Heart right ventricle (tissue), 16 donors: ENCODE measurements at regions not wholly inside any gene's neighbourhood (a gene's known extent, or its start where the extent isn't known, plus 50 kb on each side); places are given as distances from the start of the nearest gene placed in this dataset.
"Not testable (repeated sequence)": the region's sequence is repeated elsewhere in the genome, so short reads cannot be mapped to it uniquely, and the experiment has no call there.

Source experiments
- ATAC-seq, 8 donors: fragments of 200-7000 bp; cut with Tn5 transposase; one replicate each; pipeline ENCODE4 v1.9.1; 2020; ENCODE audit warnings: mild to moderate bottlenecking in 8 of 8, moderate library complexity in 8 of 8, moderate number of reproducible peaks in 1 of 8
- DNase-seq, 2 donors: peaks; one replicate each; pipeline ENCODE4 v3.0.0-alpha.2; 2020
- H3K27ac ChIP-seq, 10 donors: fragments of 200-600 bp; sonication (generic) in 2 of 10; one replicate each; pipeline versions ENCODE4 v1.5.0 to v1.8.0; 2020 to 2022; ENCODE audit warnings: mild to moderate bottlenecking in 3 of 10
- H3K27me3 ChIP-seq, 7 donors: fragments of 200-600 bp; one replicate each; pipeline ENCODE4 v1.8.0; 2021 to 2022; ENCODE audit warnings: mild to moderate bottlenecking in 2 of 7
- H3K36me3 ChIP-seq, 9 donors: fragments of 200-600 bp; sonication (generic) in 1 of 9; one replicate each; pipeline versions ENCODE4 v1.5.0 to v1.8.0; 2020 to 2022; ENCODE audit warnings: mild to moderate bottlenecking in 2 of 9
- H3K4me1 ChIP-seq, 9 donors: fragments of 200-600 bp; sonication (generic) in 1 of 9; one replicate each; pipeline versions ENCODE4 v1.5.0 to v1.8.0; 2020 to 2022; ENCODE audit warnings: mild to moderate bottlenecking in 4 of 9
- H3K4me3 ChIP-seq, 10 donors: fragments of 200-600 bp; sonication (generic) in 2 of 10; one replicate each; pipeline versions ENCODE4 v1.5.0 to v1.8.0; 2020 to 2022; ENCODE audit warnings: mild to moderate bottlenecking in 7 of 10, moderate library complexity in 2 of 10
- H3K9me3 ChIP-seq, 11 donors: fragments of 200-600 bp in 10 of 11; sonication (generic) in 2 of 11; one replicate each; pipeline versions ENCODE4 v1.5.0 to v1.8.0; 2013 to 2022; ENCODE audit warnings: mild to moderate bottlenecking in 2 of 11, control low read depth in 1 of 11, moderate library complexity in 1 of 11
- CTCF ChIP-seq, 9 donors: fragments of 200-600 bp; sonication (generic) in 2 of 9; IDR thresholded peaks; one replicate each; pipeline versions ENCODE4 v1.5.0 to v1.8.0; 2021 to 2022; ENCODE audit warnings: antibody characterized with exemption in 9 of 9, mild to moderate bottlenecking in 5 of 9, moderate library complexity in 1 of 9
- WGBS, 2 donors: extraction: QIAGEN DNeasy Blood & Tissue Kit; methylation state at CpG; one replicate each; pipeline ENCODE4 v1.1.7; 2013; ENCODE audit warnings: inconsistent platforms in 1 of 2; 5-methylcytosine and 5-hydroxymethylcytosine counted together
- intact Hi-C, 10 donors: fragments of 100-400 bp; cut with DNase I; formaldehyde crosslinking; loops; one replicate each; pipeline versions ENCODE4 v1.11.1 to v1.14.2; 2022
- donor health status: Arrhythmogenic right ventricular cardiomyopathy.
- donor health status: ischemic (EF 13 %, LVEDD 7.1; RV severe dilation, severe dysfunction).
- donor health status: healthy with polysubstance abuse.
- donor health status: DM: no; HTN: yes; CAD: no.
- donor health status: DM: no; HTN: no; CAD: no.
- donor health status: ischemic (EF 25% LVEDD 6.9; RV normal size, moderate dysfunction).
- donor health status: ischemic (EF 25% LVEDD 5.7; RV mildly dilated, moderate dysfunction).
- donor health status: healthy.
- donor health status: DM: yes; HTN: yes; CAD: no.
- donor health status: Ischemic cardiomyopathy.
- donor health status: ischemic (EF 35%, LVEDD 5.7; RV mildly dilated, moderate dysfunction).
- donor health status: nonischemic (EF 11% LVEDD 7.7; RV severe dilation, severe dysfunction).
- donor health status: DM: yes; HTN: yes; CAD: no.
- donor health status: PGD.
- donor health status: ischemic (EF 29% LVEDD 5.4; RV normal size, mild dysfunction).
- donor health status: nonischemic (EF 23%, LVEDD 6.1; RV moderate dilation, normal function).

- no peak for DNase-seq
- WGBS, 2 donors = 67% methylated on average over 5 of the region's 5 CpGs
- H3K9me3 ChIP-seq = peaks cover 0 to 3% (median 0%) of the 10 kb centered on the region in 11 donors
- no peak overlapping the region for H3K27ac ChIP-seq
- ATAC-seq = no peak
- TF ChIP-seq CTCF (IDR thresholded peaks at IDR 0.05) = no peak
- H3K27me3 ChIP-seq = no peaks in the 10 kb centered on the region
- no peaks in the 10 kb centered on the region for H3K36me3 ChIP-seq
- intact Hi-C loops = no loop called here
- no peaks in the 10 kb centered on the region for H3K4me1 ChIP-seq
- no peak overlapping the region for H3K4me3 ChIP-seq
Measured at GRCh38 chr3:81080608-81081007, 680.8 kb downstream of the GBE1 start.

- no peaks in the 10 kb centered on the region for H3K4me1 ChIP-seq
- peaks cover 0 to 24% (median 0%) of the 10 kb centered on the region in 11 donors for H3K9me3 ChIP-seq
- no peak for ATAC-seq
- no peak for DNase-seq
- 71 to 77% methylated on average over 4 of the region's 4 CpGs for WGBS, 2 donors
- no peaks in the 10 kb centered on the region for H3K36me3 ChIP-seq
- TF ChIP-seq CTCF (IDR thresholded peaks at IDR 0.05) = no peak
- no peak overlapping the region for H3K4me3 ChIP-seq
- no peak overlapping the region for H3K27ac ChIP-seq
- intact Hi-C loops = no loop called here
- H3K27me3 ChIP-seq = no peaks in the 10 kb centered on the region
Measured at GRCh38 chr3:81072591-81072990, 688.9 kb downstream of the GBE1 start.

- Histone ChIP-seq H3K4me1 (no peaks in the 10 kb centered on the region), H3K4me3 (no peak overlapping the region), H3K27ac (no peak overlapping the region), H3K27me3 (no peaks in the 10 kb centered on the region), H3K9me3 (peaks cover 0 to 33% (median 0%) of the 10 kb centered on the region in 11 donors), H3K36me3 (no peaks in the 10 kb centered on the region)
- no peak for TF ChIP-seq CTCF (IDR thresholded peaks at IDR 0.05)
- intact Hi-C loops = no loop called here
- ATAC-seq = no peak
- WGBS, 2 donors = 60 to 61% methylated on average over 1 of the region's 1 CpG
- no peak for DNase-seq
Measured at GRCh38 chr3:81068546-81068945, 692.9 kb downstream of the GBE1 start.

- Histone ChIP-seq H3K4me3 (no peak overlapping the region), H3K27ac (no peak overlapping the region), H3K4me1 (no peaks in the 10 kb centered on the region), H3K27me3 (no peaks in the 10 kb centered on the region), H3K36me3 (no peaks in the 10 kb centered on the region), H3K9me3 (peaks cover 0 to 25% (median 0%) of the 10 kb centered on the region in 11 donors)
- TF ChIP-seq CTCF (IDR thresholded peaks at IDR 0.05) = no peak
- intact Hi-C loops = no loop called here
- DNase-seq (no peak), ATAC-seq (no peak)
Measured at GRCh38 chr3:81063896-81064295, 697.5 kb downstream of the GBE1 start.

GRCh38 chr3:81051133-81051532 is 710.3 kb downstream of the GBE1 start:
- H3K9me3 ChIP-seq, H3K4me3 ChIP-seq, intact Hi-C loops, DNase-seq, H3K36me3 ChIP-seq, H3K27ac ChIP-seq, H3K27me3 ChIP-seq, H3K4me1 ChIP-seq, ATAC-seq: not testable (repeated sequence)
- WGBS, 2 donors = no CpG with 5 or more reads among the region's 2 CpGs
